SU-DHL-6 (cell line): ENCODE measurements at regions not wholly inside any gene's neighbourhood (a gene's known extent, or its start where the extent isn't known, plus 50 kb on each side); places are given as distances from the start of the nearest gene placed in this dataset.

Experiments
- CTCF ChIP-seq: fragments of 200-600 bp; sonication (generic); IDR thresholded peaks from one replicate; pipeline ENCODE4 v1.5.1; 2017; ENCODE audit warnings: antibody characterized with exemption, mild to moderate bottlenecking, low read length, moderate library complexity; ENCODE audit not compliant: insufficient read depth, poor library complexity, severe bottlenecking
- EZH2phosphoT487 ChIP-seq: fragments of 200-600 bp; sonication (generic), shearing (Covaris generic); conservative IDR thresholded peaks from 2 replicates; pipeline ENCODE4 v1.6.1; 2018; ENCODE audit warnings: mild to moderate bottlenecking, antibody characterized with exemption, low read length, moderate library complexity, mixed read lengths

- TF ChIP-seq CTCF (no peak), EZH2phosphoT487 (no peak)
Observed at GRCh38 chr6:92967362-92967761, 452.0 kb downstream of the EPHA7 start.
